ENCODE measurements at regions not wholly inside any gene's neighbourhood (a gene's known extent, or its start where the extent isn't known, plus 50 kb on each side); places are given as distances from the start of the nearest gene placed in this dataset.

DNA sequence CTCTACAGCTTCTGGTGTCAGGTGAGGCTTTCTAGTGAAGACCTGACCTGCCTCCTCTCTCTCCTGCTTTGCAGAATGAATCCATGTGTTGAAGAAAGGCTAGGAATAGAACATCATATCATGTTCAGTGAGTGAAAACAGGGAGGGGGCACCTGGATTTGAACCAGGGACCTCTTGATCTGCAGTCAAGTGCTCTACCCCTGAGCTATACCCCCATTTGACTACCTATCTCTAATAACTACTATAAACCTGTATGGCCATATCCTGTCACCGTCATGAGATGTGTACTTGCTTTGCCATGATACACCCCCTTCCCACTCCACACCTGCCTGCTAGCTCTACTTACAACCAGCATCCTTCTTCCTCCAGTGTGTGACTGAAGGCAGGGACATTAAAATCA, 91.3 kb upstream of the ZNF746 start:
- Histone ChIP-seq H3K36me3 (ENCODE audit: control insufficient read depth in 1 of 2, insufficient read depth in 2 of 2, low read length in 2 of 2) (peaks cover 29 to 63% of the 10 kb centered on the region in 2 experiments), H3K79me2 (ENCODE audit: control insufficient read depth, insufficient read depth, low read length, poor library complexity) (no peaks in the 10 kb centered on the region), H3K9me3 (ENCODE audit: insufficient read depth, low read depth, low read length) (no peaks in the 10 kb centered on the region), H3K14ac (ENCODE audit: low read length) (no peak overlapping the region), H2AFZ (ENCODE audit: insufficient read depth, low read length, poor library complexity) (no peak overlapping the region), H3K4me3 (ENCODE audit: low read depth, low read length) (no peak overlapping the region), H2BK120ac (ENCODE audit: insufficient read depth, low read length, poor library complexity) (no peak overlapping the region), H2AK5ac (ENCODE audit: low read length) (no peak overlapping the region), H3K9ac (ENCODE audit: low read length) (no peak overlapping the region), H3K79me1 (ENCODE audit: low read length) (no peaks in the 10 kb centered on the region), H3K23ac (ENCODE audit: low read length) (no peak overlapping the region), H3K27me3 (ENCODE audit: insufficient read depth, low read length) (no peaks in the 10 kb centered on the region), H3K18ac (ENCODE audit: low read length) (no peak overlapping the region), H3K4ac (ENCODE audit: low read depth, low read length) (no peak overlapping the region), H2BK12ac (ENCODE audit: low read length) (no peak overlapping the region), H2BK5ac (ENCODE audit: low read depth, low read length, poor library complexity) (no peak overlapping the region), H3K27ac (ENCODE audit: low read depth, low read length) (no peak overlapping the region), H4K91ac (ENCODE audit: low read depth, low read length) (no peak overlapping the region), H4K12ac (ENCODE audit: low read depth, low read length) (no peak overlapping the region), H3K4me2 (ENCODE audit: low read length) (no peak overlapping the region), H4K8ac (ENCODE audit: low read depth, low read length) (no peak overlapping the region), H3K4me1 (ENCODE audit: control insufficient read depth in 1 of 2, insufficient read depth in 2 of 2, low read length in 2 of 2) (peaks cover 0 to 3% of the 10 kb centered on the region in 2 experiments)
- WGBS (ENCODE audit: extremely low coverage, insufficient coverage, insufficient read length) = no CpG with 5 or more reads among the region's 1 CpG
- no peak for DNase-seq

DNA sequence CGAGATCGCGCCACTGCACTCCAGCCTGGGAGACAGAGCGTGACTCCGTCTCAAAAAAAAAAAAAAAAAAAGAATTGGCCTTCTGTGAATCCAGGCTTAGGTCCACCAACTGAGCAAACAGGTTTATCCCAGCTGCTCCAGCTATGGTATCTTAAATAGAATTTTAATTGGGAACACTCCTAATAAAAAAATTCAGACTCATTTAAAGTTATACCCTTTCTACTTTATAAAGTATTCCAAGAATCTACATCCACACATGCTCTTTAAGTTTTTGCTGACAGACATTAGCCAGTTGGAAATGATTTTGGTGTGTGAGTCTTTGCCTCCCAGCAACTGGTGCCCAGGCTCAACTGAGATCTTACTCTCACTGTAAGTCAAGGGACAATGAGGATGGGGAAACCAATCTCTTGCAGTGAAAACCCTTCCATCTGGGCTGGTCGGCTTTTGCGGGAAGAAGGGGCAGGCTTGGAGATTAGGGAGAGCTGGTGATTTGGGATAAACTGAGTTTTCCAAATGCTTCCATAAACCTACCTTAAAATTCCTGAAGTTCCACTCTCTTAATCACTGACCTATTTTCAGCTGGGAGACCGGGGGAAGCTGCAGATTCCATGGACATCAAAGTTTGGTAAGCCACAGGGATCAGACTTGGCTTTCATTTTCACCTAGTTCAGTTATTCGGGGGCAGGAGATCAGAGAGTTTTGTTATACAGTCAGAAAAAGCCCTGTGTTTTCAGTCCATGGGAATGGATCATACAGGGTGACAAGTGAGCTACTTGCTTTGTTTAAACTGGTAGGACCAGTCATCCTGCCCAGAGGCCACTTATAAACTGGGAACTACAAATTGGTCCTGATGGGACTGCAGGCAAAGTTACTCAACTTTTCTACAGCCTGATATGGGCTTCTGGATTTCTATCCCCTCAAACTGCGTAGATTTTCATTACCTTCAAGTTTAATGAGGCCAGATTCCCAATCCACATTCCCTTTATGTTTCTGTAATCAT, 89.3 kb upstream of the ZNF746 start:
- no peak overlapping the region for H3K14ac ChIP-seq (ENCODE audit: low read length)
- H3K36me3 ChIP-seq (ENCODE audit: control insufficient read depth in 1 of 2, insufficient read depth in 2 of 2, low read length in 2 of 2) = peaks cover 22 to 59% of the 10 kb centered on the region in 2 experiments
- H4K8ac ChIP-seq (ENCODE audit: low read depth, low read length) = no peak overlapping the region
- no peak overlapping the region for H2BK120ac ChIP-seq (ENCODE audit: insufficient read depth, low read length, poor library complexity)
- no CpG with 5 or more reads among the region's 10 CpGs for WGBS (ENCODE audit: extremely low coverage, insufficient coverage, insufficient read length)
- H2BK12ac ChIP-seq (ENCODE audit: low read length) = no peak overlapping the region
- no peak overlapping the region for H2AFZ ChIP-seq (ENCODE audit: insufficient read depth, low read length, poor library complexity)
- no peak overlapping the region for H2AK5ac ChIP-seq (ENCODE audit: low read length)
- H3K9me3 ChIP-seq (ENCODE audit: insufficient read depth, low read depth, low read length) = peaks cover 3% of the 10 kb centered on the region
- H3K23ac ChIP-seq (ENCODE audit: low read length) = no peak overlapping the region
- H3K27ac ChIP-seq (ENCODE audit: low read depth, low read length) = no peak overlapping the region
- H3K4me3 ChIP-seq (ENCODE audit: low read depth, low read length) = no peak overlapping the region
- H3K4me2 ChIP-seq (ENCODE audit: low read length) = no peak overlapping the region
- peaks cover 0 to 3% of the 10 kb centered on the region in 2 experiments for H3K4me1 ChIP-seq (ENCODE audit: control insufficient read depth in 1 of 2, insufficient read depth in 2 of 2, low read length in 2 of 2)
- no peaks in the 10 kb centered on the region for H3K79me1 ChIP-seq (ENCODE audit: low read length)
- DNase-seq = peak in 1 of 2 donors; percentile 14
- no peak overlapping the region for H4K91ac ChIP-seq (ENCODE audit: low read depth, low read length)
- no peak overlapping the region for H4K12ac ChIP-seq (ENCODE audit: low read depth, low read length)
- H3K9ac ChIP-seq (ENCODE audit: low read length) = no peak overlapping the region
- H2BK5ac ChIP-seq (ENCODE audit: low read depth, low read length, poor library complexity) = no peak overlapping the region
- H3K18ac ChIP-seq (ENCODE audit: low read length) = no peak overlapping the region
- no peak overlapping the region for H3K4ac ChIP-seq (ENCODE audit: low read depth, low read length)
- no peaks in the 10 kb centered on the region for H3K79me2 ChIP-seq (ENCODE audit: control insufficient read depth, insufficient read depth, low read length, poor library complexity)
- H3K27me3 ChIP-seq (ENCODE audit: insufficient read depth, low read length) = no peaks in the 10 kb centered on the region

DNA sequence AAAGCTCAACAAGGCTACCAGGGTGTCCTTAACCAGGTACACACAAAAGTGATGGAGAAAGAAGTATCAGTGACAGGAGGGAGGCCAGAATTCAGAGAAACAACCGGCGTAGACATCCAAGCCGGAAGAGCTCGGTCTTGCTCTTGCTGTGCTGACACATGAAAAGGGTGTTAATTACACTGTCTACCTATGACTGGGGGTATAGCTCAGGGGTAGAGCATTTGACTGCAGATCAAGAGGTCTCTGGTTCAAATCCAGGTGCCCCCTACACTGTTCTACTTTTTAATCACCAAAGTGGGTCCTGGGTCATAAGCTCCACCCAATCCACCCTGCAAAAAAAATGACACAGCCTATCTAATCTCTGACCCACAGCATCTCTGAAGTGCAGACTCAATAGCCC, 86.9 kb upstream of the ZNF746 start:
- H3K14ac ChIP-seq (ENCODE audit: low read length) = no peak overlapping the region
- no peaks in the 10 kb centered on the region for H3K27me3 ChIP-seq (ENCODE audit: insufficient read depth, low read length)
- no peaks in the 10 kb centered on the region for H3K79me2 ChIP-seq (ENCODE audit: control insufficient read depth, insufficient read depth, low read length, poor library complexity)
- H2AFZ ChIP-seq (ENCODE audit: insufficient read depth, low read length, poor library complexity) = no peak overlapping the region
- WGBS (ENCODE audit: extremely low coverage, insufficient coverage, insufficient read length) = no CpG with 5 or more reads among the region's 4 CpGs
- no peak for DNase-seq
- H3K9ac ChIP-seq (ENCODE audit: low read length) = no peak overlapping the region
- no peaks in the 10 kb centered on the region for H3K79me1 ChIP-seq (ENCODE audit: low read length)
- H3K4me3 ChIP-seq (ENCODE audit: low read depth, low read length) = no peak overlapping the region
- no peak overlapping the region for H3K4ac ChIP-seq (ENCODE audit: low read depth, low read length)
- H3K27ac ChIP-seq (ENCODE audit: low read depth, low read length) = no peak overlapping the region
- no peak overlapping the region for H4K8ac ChIP-seq (ENCODE audit: low read depth, low read length)
- H3K23ac ChIP-seq (ENCODE audit: low read length) = no peak overlapping the region
- no peak overlapping the region for H3K4me2 ChIP-seq (ENCODE audit: low read length)
- H2AK5ac ChIP-seq (ENCODE audit: low read length) = no peak overlapping the region
- no peak overlapping the region for H2BK12ac ChIP-seq (ENCODE audit: low read length)
- H2BK120ac ChIP-seq (ENCODE audit: insufficient read depth, low read length, poor library complexity) = no peak overlapping the region
- no peak overlapping the region for H4K12ac ChIP-seq (ENCODE audit: low read depth, low read length)
- H4K91ac ChIP-seq (ENCODE audit: low read depth, low read length) = no peak overlapping the region
- peaks cover 10% of the 10 kb centered on the region for H3K9me3 ChIP-seq (ENCODE audit: insufficient read depth, low read depth, low read length)
- H3K18ac ChIP-seq (ENCODE audit: low read length) = no peak overlapping the region
- peaks cover 0 to 3% of the 10 kb centered on the region in 2 experiments for H3K4me1 ChIP-seq (ENCODE audit: control insufficient read depth in 1 of 2, insufficient read depth in 2 of 2, low read length in 2 of 2)
- H2BK5ac ChIP-seq (ENCODE audit: low read depth, low read length, poor library complexity) = no peak overlapping the region
- peaks cover 23 to 55% of the 10 kb centered on the region in 2 experiments for H3K36me3 ChIP-seq (ENCODE audit: control insufficient read depth in 1 of 2, insufficient read depth in 2 of 2, low read length in 2 of 2)

DNA sequence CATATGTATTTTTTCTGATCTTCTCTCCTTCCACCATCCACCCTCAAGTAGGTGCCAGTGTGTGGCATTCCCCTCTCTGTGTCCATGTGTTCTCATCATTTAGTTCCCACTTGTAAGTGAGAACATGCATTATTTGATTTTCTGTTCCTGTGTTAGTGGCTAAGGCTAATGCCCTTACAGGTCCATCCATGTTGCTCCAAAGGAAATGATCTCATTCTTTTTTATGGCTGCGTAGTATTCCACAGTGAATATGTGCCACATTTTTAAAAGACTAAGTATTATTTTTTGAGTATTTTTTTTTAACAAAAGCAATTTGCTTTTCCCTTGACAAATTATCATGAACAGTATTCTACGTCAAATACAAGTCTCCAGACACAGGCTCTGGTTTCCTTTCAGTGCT, 86.4 kb upstream of the ZNF746 start:
- no peaks in the 10 kb centered on the region for H3K79me1 ChIP-seq (ENCODE audit: low read length)
- H3K4me3 ChIP-seq (ENCODE audit: low read depth, low read length) = no peak overlapping the region
- H4K91ac ChIP-seq (ENCODE audit: low read depth, low read length) = no peak overlapping the region
- no peak overlapping the region for H2AFZ ChIP-seq (ENCODE audit: insufficient read depth, low read length, poor library complexity)
- no peak overlapping the region for H2BK12ac ChIP-seq (ENCODE audit: low read length)
- H3K79me2 ChIP-seq (ENCODE audit: control insufficient read depth, insufficient read depth, low read length, poor library complexity) = no peaks in the 10 kb centered on the region
- no peak overlapping the region for H3K14ac ChIP-seq (ENCODE audit: low read length)
- H3K4ac ChIP-seq (ENCODE audit: low read depth, low read length) = no peak overlapping the region
- no peaks in the 10 kb centered on the region for H3K27me3 ChIP-seq (ENCODE audit: insufficient read depth, low read length)
- H4K12ac ChIP-seq (ENCODE audit: low read depth, low read length) = no peak overlapping the region
- peaks cover 15% of the 10 kb centered on the region for H3K9me3 ChIP-seq (ENCODE audit: insufficient read depth, low read depth, low read length)
- H3K4me2 ChIP-seq (ENCODE audit: low read length) = no peak overlapping the region
- DNase-seq = no peak
- H3K23ac ChIP-seq (ENCODE audit: low read length) = no peak overlapping the region
- no peak overlapping the region for H3K9ac ChIP-seq (ENCODE audit: low read length)
- peaks cover 25 to 55% of the 10 kb centered on the region in 2 experiments for H3K36me3 ChIP-seq (ENCODE audit: control insufficient read depth in 1 of 2, insufficient read depth in 2 of 2, low read length in 2 of 2)
- H2BK120ac ChIP-seq (ENCODE audit: insufficient read depth, low read length, poor library complexity) = no peak overlapping the region
- peaks cover 0 to 3% of the 10 kb centered on the region in 2 experiments for H3K4me1 ChIP-seq (ENCODE audit: control insufficient read depth in 1 of 2, insufficient read depth in 2 of 2, low read length in 2 of 2)
- no peak overlapping the region for H2BK5ac ChIP-seq (ENCODE audit: low read depth, low read length, poor library complexity)
- no peak overlapping the region for H3K18ac ChIP-seq (ENCODE audit: low read length)
- WGBS (ENCODE audit: extremely low coverage, insufficient coverage, insufficient read length) = no CpG with 5 or more reads among the region's 2 CpGs
- H4K8ac ChIP-seq (ENCODE audit: low read depth, low read length) = no peak overlapping the region
- H2AK5ac ChIP-seq (ENCODE audit: low read length) = no peak overlapping the region
- no peak overlapping the region for H3K27ac ChIP-seq (ENCODE audit: low read depth, low read length)

Data from trophoblast cell (in vitro differentiated cells and primary cell).